ENCODE measurements at regions not wholly inside any gene's neighbourhood (a gene's known extent, or its start where the extent isn't known, plus 50 kb on each side); places are given as distances from the start of the nearest gene placed in this dataset.

- TF ChIP-seq FOXK2 (IDR thresholded peaks at IDR 0.05) (no peak), ARNT (IDR thresholded peaks at IDR 0.05) (no peak), ELF4 (IDR thresholded peaks at IDR 0.05) (no peak), TARDBP (IDR thresholded peaks at IDR 0.05) (no peak), HDGF (IDR thresholded peaks at IDR 0.05; ENCODE audit: borderline replicate concordance) (no peak), CTBP1 (IDR thresholded peaks at IDR 0.05; ENCODE audit: borderline replicate concordance) (no peak), FOXA1 (IDR thresholded peaks at IDR 0.05) (no peak), FOXM1 (IDR thresholded peaks at IDR 0.05; ENCODE audit: borderline replicate concordance) (no peak), SP1 (IDR thresholded peaks at IDR 0.05) (no peak), SUZ12 (IDR thresholded peaks at IDR 0.05) (no peak), L3MBTL2 (conservative IDR thresholded peaks at IDR 0.05) (no peak), BHLHE40 (IDR thresholded peaks at IDR 0.05; ENCODE audit: borderline replicate concordance) (no peak), NFRKB (IDR thresholded peaks at IDR 0.05) (no peak), PKNOX1 (IDR thresholded peaks at IDR 0.05) (no peak), ZNF384 (IDR thresholded peaks at IDR 0.05) (no peak), LEF1 (IDR thresholded peaks at IDR 0.05; ENCODE audit: borderline replicate concordance) (no peak)
- ChIA-PET CTCF (no interaction called here), POLR2A (no interaction called here)
- DNase-seq (ENCODE audit: extremely low spot score), result no peak
These were observed 145.8 kb upstream of the MGAT5 start for GRCh38 chr2:134108113-134108512.

- TF ChIP-seq ARNT (IDR thresholded peaks at IDR 0.05), result no peak
- no peak for DNase-seq (ENCODE audit: extremely low spot score)
- ChIA-PET CTCF (no interaction called here), POLR2A (no interaction called here)
These were observed 144.6 kb upstream of the MGAT5 start for GRCh38 chr2:134109246-134109645.

GRCh38 chr2:134109725-134110124, 144.1 kb upstream of the MGAT5 start:
- ChIA-PET CTCF (interaction anchor here (0.7 kb wide), 1 partner anchor 156 kb away, joined by 3 read pairs; no protein-coding TSS in a partner anchor), POLR2A (no interaction called here)
- TF ChIP-seq TARDBP (IDR thresholded peaks at IDR 0.05), result no peak
- TF ChIP-seq L3MBTL2 (conservative IDR thresholded peaks at IDR 0.05), result no peak
- TF ChIP-seq ELF4 (IDR thresholded peaks at IDR 0.05), result no peak
- TF ChIP-seq ARNT (IDR thresholded peaks at IDR 0.05), result no peak
- no peak for TF ChIP-seq FOXA1 (IDR thresholded peaks at IDR 0.05)
- no peak for TF ChIP-seq FOXM1 (IDR thresholded peaks at IDR 0.05; ENCODE audit: borderline replicate concordance)
- TF ChIP-seq CTBP1 (IDR thresholded peaks at IDR 0.05; ENCODE audit: borderline replicate concordance), result no peak
- no peak for TF ChIP-seq LEF1 (IDR thresholded peaks at IDR 0.05; ENCODE audit: borderline replicate concordance)
- TF ChIP-seq SUZ12 (IDR thresholded peaks at IDR 0.05), result no peak
- no peak for TF ChIP-seq SP1 (IDR thresholded peaks at IDR 0.05)
- TF ChIP-seq PKNOX1 (IDR thresholded peaks at IDR 0.05), result no peak
- no peak for TF ChIP-seq ZNF384 (IDR thresholded peaks at IDR 0.05)
- TF ChIP-seq HDGF (IDR thresholded peaks at IDR 0.05; ENCODE audit: borderline replicate concordance), result no peak
- DNase-seq (ENCODE audit: extremely low spot score), result no peak

- TF ChIP-seq ARNT (IDR thresholded peaks at IDR 0.05), result no peak
- TF ChIP-seq ELF4 (IDR thresholded peaks at IDR 0.05), result no peak
- TF ChIP-seq TARDBP (IDR thresholded peaks at IDR 0.05), result no peak
- no peak for TF ChIP-seq NFRKB (IDR thresholded peaks at IDR 0.05)
- no peak for TF ChIP-seq SUZ12 (IDR thresholded peaks at IDR 0.05)
- TF ChIP-seq L3MBTL2 (conservative IDR thresholded peaks at IDR 0.05), result no peak
- no peak for TF ChIP-seq LEF1 (IDR thresholded peaks at IDR 0.05; ENCODE audit: borderline replicate concordance)
- no peak for TF ChIP-seq CTBP1 (IDR thresholded peaks at IDR 0.05; ENCODE audit: borderline replicate concordance)
- TF ChIP-seq PKNOX1 (IDR thresholded peaks at IDR 0.05), result no peak
- TF ChIP-seq ZNF384 (IDR thresholded peaks at IDR 0.05), result no peak
- TF ChIP-seq HDGF (IDR thresholded peaks at IDR 0.05; ENCODE audit: borderline replicate concordance), result no peak
- no peak for TF ChIP-seq SP1 (IDR thresholded peaks at IDR 0.05)
- TF ChIP-seq FOXK2 (IDR thresholded peaks at IDR 0.05), result no peak
- no peak for TF ChIP-seq FOXA1 (IDR thresholded peaks at IDR 0.05)
- no peak for TF ChIP-seq BHLHE40 (IDR thresholded peaks at IDR 0.05; ENCODE audit: borderline replicate concordance)
- TF ChIP-seq FOXM1 (IDR thresholded peaks at IDR 0.05; ENCODE audit: borderline replicate concordance), result no peak
- ChIA-PET CTCF (no interaction called here), POLR2A (no interaction called here)
- DNase-seq (ENCODE audit: extremely low spot score), result no peak
These were observed 143.3 kb upstream of the MGAT5 start for GRCh38 chr2:134110532-134110931.

GRCh38 chr2:134117676-134118075, 136.2 kb upstream of the MGAT5 start:
- CTCF ChIA-PET, result interaction anchor here (1.3 to 2.9 kb wide), 5 partner anchors 42 to 333 kb away, joined by 3 to 27 read pairs (median 15); no protein-coding TSS in a partner anchor
- no peak for TF ChIP-seq ZNF384 (IDR thresholded peaks at IDR 0.05)
- no peak for TF ChIP-seq TARDBP (IDR thresholded peaks at IDR 0.05)
- TF ChIP-seq FOXM1 (IDR thresholded peaks at IDR 0.05; ENCODE audit: borderline replicate concordance), result no peak
- no peak for TF ChIP-seq BHLHE40 (IDR thresholded peaks at IDR 0.05; ENCODE audit: borderline replicate concordance)
- no peak for TF ChIP-seq SUZ12 (IDR thresholded peaks at IDR 0.05)
- no peak for TF ChIP-seq LEF1 (IDR thresholded peaks at IDR 0.05; ENCODE audit: borderline replicate concordance)
- no peak for TF ChIP-seq ARNT (IDR thresholded peaks at IDR 0.05)
- TF ChIP-seq CTBP1 (IDR thresholded peaks at IDR 0.05; ENCODE audit: borderline replicate concordance), result no peak
- no peak for TF ChIP-seq HDGF (IDR thresholded peaks at IDR 0.05; ENCODE audit: borderline replicate concordance)
- no peak for TF ChIP-seq NFRKB (IDR thresholded peaks at IDR 0.05)

More at GRCh38 chr2:134117676-134118075, 136.2 kb upstream of the MGAT5 start:
- POLR2A ChIA-PET, result interaction anchor here (0.7 to 0.8 kb wide), 2 partner anchors 111 to 314 kb away, joined by 3 read pairs; no protein-coding TSS in a partner anchor
- DNase-seq (ENCODE audit: extremely low spot score), result no peak
